Parathyroid adenoma (tissue), 2 donors: ENCODE measurements at regions not wholly inside any gene's neighbourhood (a gene's known extent, or its start where the extent isn't known, plus 50 kb on each side); places are given as distances from the start of the nearest gene placed in this dataset.

Experiments used
- H2AFZ ChIP-seq: fragments of 300-600 bp; sonication (generic); one replicate; pipeline ENCODE4 v1.7.0; 2017; ENCODE audit warnings: antibody characterized with exemption, mild to moderate bottlenecking
- H3K27ac ChIP-seq: fragments of 300-600 bp; sonication (generic); one replicate; pipeline ENCODE4 v1.7.0; 2017
- H3K27me3 ChIP-seq: fragments of 300-600 bp; sonication (generic); one replicate; pipeline ENCODE4 v1.7.0; 2017; ENCODE audit warnings: low read length; ENCODE audit not compliant: control insufficient read depth, insufficient read depth
- H3K36me3 ChIP-seq: fragments of 300-600 bp; sonication (generic); one replicate; pipeline ENCODE4 v1.7.0; 2017; ENCODE audit warnings: low read length; ENCODE audit not compliant: control insufficient read depth, insufficient read depth
- H3K4me1 ChIP-seq: fragments of 300-600 bp; sonication (generic); one replicate; pipeline ENCODE4 v1.7.0; 2017; ENCODE audit warnings: control low read depth
- H3K4me2 ChIP-seq: fragments of 300-600 bp; sonication (generic); one replicate; pipeline ENCODE4 v1.7.0; 2017; ENCODE audit warnings: low read length
- H3K4me3 ChIP-seq: fragments of 300-600 bp; sonication (generic); one replicate; pipeline ENCODE4 v1.7.0; 2017; ENCODE audit warnings: low read depth, low read length
- H3K79me2 ChIP-seq: fragments of 300-600 bp; sonication (generic); one replicate; pipeline ENCODE4 v1.7.0; 2017; ENCODE audit warnings: control low read depth
- H3K9ac ChIP-seq: fragments of 300-600 bp; sonication (generic); one replicate; pipeline ENCODE4 v1.7.0; 2017; ENCODE audit warnings: mild to moderate bottlenecking
- H3K9me3 ChIP-seq: fragments of 300-600 bp; sonication (generic); one replicate; pipeline ENCODE4 v1.7.0; 2017; ENCODE audit warnings: low read length; ENCODE audit not compliant: control insufficient read depth
- CTCF ChIP-seq: fragments of 300-600 bp; sonication (generic); IDR thresholded peaks from one replicate; pipeline ENCODE4 v1.7.0; 2017; ENCODE audit warnings: antibody characterized with exemption, mild to moderate bottlenecking
- donor health status: primary hyperparathyroidism.

GRCh38 chr4:22003878-22004277, 55.3 kb upstream of the KCNIP4 start:
- Histone ChIP-seq H3K9ac (no peak overlapping the region), H3K4me3 (no peak overlapping the region), H3K4me1 (no peaks in the 10 kb centered on the region), H3K27ac (no peak overlapping the region), H3K4me2 (no peak overlapping the region), H3K9me3 (no peaks in the 10 kb centered on the region), H3K36me3 (no peaks in the 10 kb centered on the region), H2AFZ (no peak overlapping the region), H3K79me2 (no peaks in the 10 kb centered on the region), H3K27me3 (no peaks in the 10 kb centered on the region)
- no peak for TF ChIP-seq CTCF
